Muscle of back (tissue), 3 donors: ENCODE measurements at regions not wholly inside any gene's neighbourhood (a gene's known extent, or its start where the extent isn't known, plus 50 kb on each side); places are given as distances from the start of the nearest gene placed in this dataset.
"Not testable (repeated sequence)": the region's sequence is repeated elsewhere in the genome, so short reads cannot be mapped to it uniquely, and the experiment has no call there.

ENCODE experiments used
- DNase-seq, 3 donors: peaks; one replicate each; pipeline versions ENCODE4 v3.0.0 to v3.0.0-alpha.2; 2013

DNA sequence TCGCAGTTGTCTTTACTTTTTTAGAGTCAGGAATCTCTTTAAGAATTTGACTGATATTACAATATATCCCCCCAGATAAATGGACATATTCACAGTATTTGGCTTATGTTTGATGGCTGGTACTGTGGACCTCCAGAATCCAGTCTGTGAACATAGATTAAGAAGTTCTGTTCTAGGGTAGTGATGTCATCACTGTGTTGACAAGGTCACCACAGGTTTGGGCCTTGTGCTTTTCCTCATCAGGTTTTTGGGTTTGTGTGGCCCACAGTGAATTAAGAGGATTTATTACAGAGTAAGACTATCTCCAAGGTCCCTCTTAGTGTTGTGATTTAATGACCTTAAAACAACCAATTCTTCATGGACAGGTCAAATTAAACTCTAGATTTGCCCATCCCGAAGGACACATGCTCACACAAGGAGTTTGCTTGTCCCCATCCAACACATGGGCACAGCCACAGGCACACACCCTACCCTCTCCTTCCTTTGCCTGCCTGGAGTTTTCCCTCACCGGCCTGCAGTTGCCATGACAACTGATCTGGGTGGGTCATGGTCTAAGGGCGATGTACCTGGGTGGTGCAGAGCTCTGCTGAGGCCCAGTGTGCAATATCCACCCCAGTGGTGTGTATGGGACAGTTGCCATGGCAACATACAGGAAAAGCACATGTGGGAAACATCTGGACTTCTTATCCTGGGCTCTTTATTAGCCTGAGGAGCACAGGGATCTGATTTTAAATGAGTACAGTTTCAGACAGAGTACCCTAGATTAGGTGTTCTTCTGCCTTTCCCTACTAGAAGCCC, 98.6 kb downstream of the NAV1 start:
- DNase-seq, result peak in 1 of 3 donors; percentile 75

- DNase-seq, result no peak
These were observed 100.5 kb downstream of the NAV1 start for GRCh38 chr1:201639391-201639790.

GRCh38 chr1:201639826-201640225, 100.9 kb downstream of the NAV1 start:
- DNase-seq, result no peak

DNA sequence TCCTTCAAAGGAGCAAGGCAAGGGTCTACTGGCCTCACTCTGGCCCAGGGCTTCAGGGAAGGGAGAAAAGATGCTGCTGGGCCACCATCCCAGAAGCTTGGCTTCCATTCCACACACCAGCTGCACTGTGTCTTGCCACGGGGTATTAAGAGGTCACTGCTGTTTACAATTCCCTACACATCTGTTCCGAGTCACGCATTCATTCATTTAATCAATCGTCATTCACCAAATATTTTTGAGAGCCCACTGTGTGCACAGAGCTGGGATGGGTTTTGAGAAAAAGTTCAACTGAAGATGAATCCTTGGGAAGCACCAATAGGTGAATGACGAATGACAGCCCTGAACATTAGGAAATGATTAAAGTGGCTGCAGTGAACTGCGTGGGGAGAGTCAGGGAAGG, 101.7 kb downstream of the NAV1 start:
- DNase-seq, result peak; percentile 65 to 83 (median 73)

- no peak for DNase-seq
These were observed 102.8 kb downstream of the NAV1 start for GRCh38 chr1:201641524-201642253.

- no peak for DNase-seq
These were observed 104.8 kb downstream of the NAV1 start for GRCh38 chr1:201643835-201644104.

DNA sequence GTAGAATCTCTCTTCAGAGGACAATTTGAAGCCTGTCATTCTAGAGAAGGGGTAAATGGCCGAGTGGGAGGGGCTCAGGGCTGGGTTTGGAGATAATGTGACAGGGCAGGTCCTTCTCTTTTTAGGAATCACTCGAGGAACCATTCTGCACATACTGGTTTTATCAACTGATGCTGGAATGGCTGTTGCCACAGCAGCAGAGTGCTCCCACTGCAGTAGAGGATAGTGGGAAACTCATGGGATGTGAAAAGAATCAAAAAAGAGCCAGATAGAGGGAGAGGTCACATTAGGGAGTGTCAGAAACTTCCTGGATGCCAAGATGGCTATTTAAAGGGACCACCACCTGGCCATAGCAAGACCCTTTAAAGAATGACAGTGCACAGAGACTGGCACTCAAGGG, 105.3 kb downstream of the NAV1 start:
- DNase-seq, result no peak

- DNase-seq, result not testable (repeated sequence)
These were observed 106.1 kb downstream of the NAV1 start for GRCh38 chr1:201645000-201645399.

- DNase-seq, result no peak
These were observed 107.0 kb downstream of the NAV1 start for GRCh38 chr1:201645956-201646355.

GRCh38 chr1:201646411-201647022, 107.6 kb downstream of the NAV1 start:
- no peak for DNase-seq

- DNase-seq, result no peak
These were observed 108.2 kb downstream of the NAV1 start for GRCh38 chr1:201647094-201647493.

DNA sequence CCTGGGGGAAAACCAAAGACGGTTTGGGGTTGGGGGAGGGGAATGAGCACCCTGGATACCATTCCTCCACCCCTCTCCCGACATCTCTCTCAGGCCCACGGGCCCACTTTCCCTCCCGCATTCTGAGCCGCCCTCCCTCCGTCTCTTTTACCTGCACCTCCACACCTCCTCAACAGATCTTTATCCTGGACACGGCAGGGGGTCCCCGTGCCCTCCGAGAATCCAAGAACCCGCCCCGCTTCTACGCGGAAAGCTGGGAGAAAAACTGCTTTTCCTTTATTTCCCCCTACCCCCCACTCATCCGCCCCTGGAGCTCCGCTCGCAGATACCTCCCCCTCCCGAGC, 108.8 kb downstream of the NAV1 start:
- no peak for DNase-seq

DNA sequence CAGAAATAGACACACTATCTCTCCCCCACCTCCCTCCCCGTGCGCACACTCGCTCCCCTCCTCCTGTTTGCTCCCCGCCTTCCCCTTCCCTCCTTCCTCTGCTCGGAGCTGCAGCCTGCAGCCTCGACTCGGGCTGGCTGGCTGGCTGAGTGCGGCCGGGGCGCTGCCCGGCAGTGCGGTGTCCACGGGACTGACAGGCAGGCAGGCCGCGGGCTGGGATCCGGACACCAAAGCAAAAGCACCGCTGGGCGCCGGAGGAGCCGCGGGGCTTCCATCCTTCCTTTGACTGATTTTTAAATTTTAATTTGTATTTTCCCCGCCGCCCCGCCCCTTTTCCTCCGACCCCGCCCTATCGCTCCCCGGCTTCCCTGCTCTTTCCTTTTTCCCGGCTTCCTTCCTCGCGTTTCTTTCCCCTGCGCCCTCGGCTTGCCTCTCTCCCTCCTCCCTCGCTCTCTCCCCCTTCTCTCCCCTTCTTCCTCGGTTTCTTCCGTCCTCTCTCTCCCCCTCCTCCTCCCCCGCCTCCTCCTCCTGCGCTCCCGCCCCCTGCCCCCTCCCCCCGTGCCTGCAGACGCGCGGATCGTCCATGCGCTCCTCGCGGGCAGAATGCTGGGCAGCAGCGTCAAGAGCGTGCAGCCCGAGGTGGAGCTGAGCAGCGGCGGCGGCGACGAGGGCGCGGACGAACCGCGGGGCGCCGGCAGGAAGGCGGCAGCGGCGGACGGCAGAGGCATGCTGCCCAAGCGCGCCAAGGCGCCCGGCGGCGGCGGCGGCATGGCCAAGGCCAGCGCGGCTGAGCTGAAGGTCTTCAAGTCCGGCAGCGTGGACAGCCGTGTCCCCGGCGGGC, 109.4 kb downstream of the NAV1 start:
- peak; percentile 58 to 84 (median 66) for DNase-seq

DNA sequence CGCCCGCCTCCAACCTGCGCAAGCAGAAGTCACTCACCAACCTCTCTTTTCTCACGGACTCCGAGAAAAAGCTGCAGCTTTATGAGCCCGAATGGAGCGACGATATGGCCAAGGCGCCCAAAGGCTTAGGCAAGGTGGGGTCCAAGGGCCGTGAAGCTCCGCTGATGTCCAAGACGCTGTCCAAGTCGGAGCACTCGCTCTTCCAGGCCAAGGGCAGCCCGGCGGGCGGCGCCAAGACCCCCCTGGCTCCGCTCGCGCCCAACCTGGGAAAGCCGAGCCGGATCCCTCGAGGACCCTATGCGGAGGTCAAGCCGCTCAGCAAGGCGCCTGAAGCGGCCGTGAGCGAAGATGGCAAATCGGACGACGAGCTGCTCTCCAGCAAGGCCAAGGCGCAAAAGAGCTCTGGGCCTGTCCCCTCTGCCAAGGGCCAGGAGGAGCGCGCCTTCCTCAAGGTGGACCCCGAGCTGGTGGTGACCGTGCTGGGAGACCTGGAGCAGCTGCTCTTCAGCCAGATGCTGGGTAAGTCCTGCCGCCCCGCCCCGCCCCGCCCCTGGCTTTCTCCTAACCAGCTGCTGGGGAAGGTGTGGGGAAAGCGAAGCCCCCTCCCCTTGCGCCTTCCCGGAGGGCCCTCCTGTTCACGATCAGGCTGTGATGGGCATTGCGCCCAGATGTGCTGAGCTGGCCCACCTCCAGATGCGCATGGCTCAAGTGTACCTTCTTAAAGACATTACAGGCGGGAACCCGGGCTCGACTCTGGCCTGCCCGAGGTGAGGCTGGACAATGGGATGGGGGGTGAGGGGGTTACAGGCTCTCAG, 110.2 kb downstream of the NAV1 start:
- DNase-seq, result peak in 1 of 3 donors; percentile 78

DNA sequence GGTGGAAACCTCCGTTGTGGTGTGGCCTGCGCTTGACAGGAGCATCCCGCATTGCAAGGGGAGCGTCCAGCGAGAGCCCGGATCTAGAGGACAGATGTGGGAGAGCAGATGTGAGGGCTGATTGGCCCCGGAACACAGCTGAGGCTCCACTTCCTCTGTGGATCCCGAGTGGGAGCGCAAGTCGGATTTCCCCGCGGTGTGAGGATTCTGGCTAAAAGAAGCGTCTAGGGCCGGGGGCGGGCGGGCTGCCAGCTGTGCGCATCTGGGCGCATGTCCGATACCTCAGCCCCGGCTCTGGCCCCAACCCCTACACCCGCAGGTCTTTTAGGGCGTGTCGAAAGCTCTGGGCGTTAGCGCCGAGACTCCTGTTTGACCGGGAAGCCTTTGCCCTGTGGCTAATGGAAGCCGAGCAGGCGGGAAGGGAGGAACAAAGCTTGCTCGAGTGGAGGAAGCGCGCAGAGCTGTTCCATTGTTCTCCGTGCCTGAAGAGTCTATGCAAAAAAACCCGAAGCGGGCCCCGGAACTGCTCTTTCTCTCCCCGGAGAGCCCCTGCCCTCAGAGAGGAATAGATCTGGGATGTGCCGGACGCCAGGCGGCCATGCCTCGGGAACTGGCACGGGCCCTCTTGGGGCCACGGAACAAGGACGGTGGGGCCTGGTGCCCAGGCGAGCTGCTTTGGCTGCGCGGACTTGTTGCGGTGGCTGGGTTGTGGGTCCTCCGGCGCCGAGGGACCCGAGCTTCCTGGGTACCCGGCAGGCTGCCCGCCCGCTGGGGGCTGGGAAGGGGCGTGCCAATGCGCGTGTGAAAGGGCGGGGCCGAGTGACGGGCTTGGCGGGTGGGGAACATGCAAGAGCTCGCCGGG, 111.1 kb downstream of the NAV1 start:
- DNase-seq, result peak; percentile 76 to 92 (median 78)

GRCh38 chr1:201650623-201650933, 111.7 kb downstream of the NAV1 start:
- DNase-seq, result no peak

DNA sequence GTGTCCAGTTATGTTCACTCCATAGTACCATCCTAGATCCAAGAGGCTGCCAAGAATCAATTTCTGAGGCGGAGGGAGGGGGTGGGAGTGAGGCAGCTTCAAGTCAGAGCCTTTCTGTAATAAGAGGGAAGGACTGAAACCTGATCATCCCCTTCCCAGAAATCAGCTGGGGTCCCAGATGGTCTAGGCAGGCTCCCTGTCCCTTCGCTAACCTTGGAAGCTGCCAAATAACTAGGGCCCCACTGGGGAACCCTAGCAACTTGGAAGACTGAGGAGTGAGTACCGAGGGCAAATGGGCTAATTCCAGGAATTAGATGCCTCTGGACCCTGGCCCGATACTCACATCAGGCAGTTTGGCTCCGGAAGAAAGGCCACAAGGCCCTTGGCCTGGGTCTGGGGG, 113.3 kb downstream of the NAV1 start:
- peak in 1 of 3 donors; percentile 70 for DNase-seq

DNA sequence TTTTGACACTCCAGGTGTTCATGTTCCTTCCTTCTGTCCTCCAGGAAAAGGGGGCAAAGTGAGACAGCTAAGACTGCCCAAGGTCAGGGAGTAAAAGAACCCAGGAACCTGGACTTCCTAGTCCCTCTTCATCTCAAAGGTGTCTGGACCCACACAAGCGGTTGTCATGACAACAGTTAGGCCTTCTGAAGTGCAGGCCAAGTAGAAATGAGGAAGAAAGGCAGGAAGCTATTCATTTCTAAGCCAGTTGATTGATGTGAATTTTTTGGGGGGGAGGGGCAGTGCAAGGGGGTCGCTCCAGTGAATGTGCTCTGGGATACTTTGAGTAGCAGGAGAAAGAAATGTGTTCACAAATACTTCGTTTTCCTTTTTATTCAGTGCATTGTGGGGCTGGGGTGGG, 114.3 kb downstream of the NAV1 start:
- DNase-seq, result no peak

DNA sequence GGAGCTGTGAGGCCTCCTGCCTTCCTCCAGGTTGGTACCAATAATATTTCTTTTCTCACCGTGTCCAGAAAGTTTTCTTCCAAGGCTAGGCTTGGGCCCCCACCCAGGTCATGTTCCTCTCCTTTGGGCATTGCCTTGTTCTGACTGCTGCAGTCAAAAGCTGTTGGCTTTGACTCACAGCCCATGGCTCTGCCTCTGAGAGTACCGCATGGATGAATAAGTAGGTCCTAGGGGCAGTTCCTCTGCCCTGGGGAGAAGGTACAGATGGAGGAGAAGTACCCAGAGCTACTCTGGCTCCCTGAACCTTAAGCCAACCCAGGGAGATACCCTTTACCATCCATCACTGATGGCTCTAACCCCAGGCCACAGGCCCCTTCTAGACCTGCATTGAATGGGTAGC, 115.0 kb downstream of the NAV1 start:
- DNase-seq, result no peak

GRCh38 chr1:201655243-201655642, 116.3 kb downstream of the NAV1 start:
- DNase-seq, result peak; percentile 78 to 93 (median 86)

DNA sequence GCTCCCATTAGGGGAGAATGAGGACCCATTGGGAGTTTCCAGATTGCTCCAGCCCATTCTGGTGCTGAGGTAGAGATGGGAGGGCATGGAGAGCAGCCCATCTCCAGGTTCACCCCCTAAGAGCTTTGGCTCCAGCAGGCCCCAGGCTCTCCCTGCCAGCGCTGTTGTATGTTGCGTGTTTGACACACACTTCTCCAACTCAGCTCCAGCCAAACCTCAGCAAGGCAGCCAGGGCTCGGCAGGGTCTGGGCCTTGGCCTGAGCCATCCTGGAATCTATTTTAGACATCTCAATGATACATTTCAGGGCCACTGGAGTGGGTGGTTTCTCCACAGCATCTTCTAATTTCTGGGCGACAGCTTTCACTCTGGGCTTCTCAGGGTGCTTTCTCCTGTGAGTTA, 117.0 kb downstream of the NAV1 start:
- DNase-seq, result peak in 1 of 3 donors; percentile 43
